22Rv1 (cell line): ENCODE measurements at regions not wholly inside any gene's neighbourhood (a gene's known extent, or its start where the extent isn't known, plus 50 kb on each side); places are given as distances from the start of the nearest gene placed in this dataset.

Source experiments
- H3K27ac ChIP-seq: fragments of 450-650 bp; 2 replicates; pipeline ENCODE4 v1.5.1; 2017
- CTCF ChIP-seq: fragments of 450-650 bp; IDR thresholded peaks from 2 replicates; pipeline ENCODE4 v1.5.1; 2017; ENCODE audit warnings: mild to moderate bottlenecking
- ZFX ChIP-seq: fragments of 450-650 bp; IDR thresholded peaks from 2 replicates; pipeline ENCODE4 v1.6.1; 2017; ENCODE audit warnings: antibody characterized with exemption, borderline replicate concordance

- no peak overlapping the region for H3K27ac ChIP-seq
- TF ChIP-seq ZFX, result no peak
- no peak for TF ChIP-seq CTCF
Observed at GRCh38 chr6:93550551-93551276, 131.4 kb upstream of the EPHA7 start.

GRCh38 chr6:93549868-93550267, 130.5 kb upstream of the EPHA7 start:
- TF ChIP-seq ZFX, result no peak
- TF ChIP-seq CTCF, result no peak
- no peak overlapping the region for H3K27ac ChIP-seq

GRCh38 chr6:93524671-93525451, 105.5 kb upstream of the EPHA7 start:
- TF ChIP-seq CTCF (no peak), ZFX (no peak)

GRCh38 chr6:93523365-93523764, 104.0 kb upstream of the EPHA7 start:
- TF ChIP-seq CTCF (no peak), ZFX (no peak)
- H3K27ac ChIP-seq, result no peak overlapping the region

More at GRCh38 chr6:93524671-93525451, 105.5 kb upstream of the EPHA7 start:
- no peak overlapping the region for H3K27ac ChIP-seq

GRCh38 chr6:93516441-93516840, 97.1 kb upstream of the EPHA7 start:
- no peak overlapping the region for H3K27ac ChIP-seq
- no peak for TF ChIP-seq CTCF
- no peak for TF ChIP-seq ZFX

- no peak overlapping the region for H3K27ac ChIP-seq
Observed at GRCh38 chr6:93515736-93516135, 96.4 kb upstream of the EPHA7 start.

More at GRCh38 chr6:93515736-93516135, 96.4 kb upstream of the EPHA7 start:
- TF ChIP-seq ZFX (no peak), CTCF (no peak)
